CD4-positive, alpha-beta memory T cell (primary cell): ENCODE measurements at regions not wholly inside any gene's neighbourhood (a gene's known extent, or its start where the extent isn't known, plus 50 kb on each side); places are given as distances from the start of the nearest gene placed in this dataset.

Experiments used
- CTCF ChIA-PET: fragments of 350-600 bp; sonication (Branson Sonifier 250); formaldehyde crosslinking; loops from one replicate; lab custom pipeline; 2021; ENCODE audit warnings: inconsistent platforms; ENCODE audit not compliant: partially characterized antibody; lab: Charles Lee
- POLR2A ChIA-PET: fragments of 350-600 bp; sonication (Branson Sonifier 250); formaldehyde crosslinking; loops from one replicate; lab custom pipeline; 2021; ENCODE audit not compliant: partially characterized antibody; lab: Charles Lee
- DNase-seq, 5 donors: peaks; one replicate each; pipeline versions ENCODE4 v3.0.0 to v3.0.0-alpha.2; 2020 to 2022; ENCODE audit warnings: mixed read lengths in 1 of 5
- H3K27ac ChIP-seq: one replicate; pipeline ENCODE4 v1.7.0; 2013; ENCODE audit warnings: low read depth, low read length
- H3K27me3 ChIP-seq: 2 replicates; pipeline ENCODE4 v1.7.0; 2013; ENCODE audit warnings: mild to moderate bottlenecking, low read length, moderate library complexity; ENCODE audit not compliant: insufficient read depth
- H3K36me3 ChIP-seq: 2 replicates; pipeline ENCODE4 v1.7.0; 2013; ENCODE audit warnings: mild to moderate bottlenecking, low read length, moderate library complexity; ENCODE audit not compliant: insufficient read depth
- H3K4me1 ChIP-seq: 2 replicates; pipeline ENCODE4 v1.7.0; 2013; ENCODE audit warnings: mild to moderate bottlenecking, low read length, moderate library complexity; ENCODE audit not compliant: insufficient read depth
- H3K4me3 ChIP-seq, 2 donors: one replicate each; pipeline ENCODE4 v1.7.0; 2013; ENCODE audit warnings: low read length in 2 of 2, mild to moderate bottlenecking in 1 of 2
- H3K9me3 ChIP-seq, 2 donors: one replicate each; pipeline ENCODE4 v1.7.0; 2013; ENCODE audit warnings: low read length in 2 of 2, control low read depth in 1 of 2; ENCODE audit not compliant: control insufficient read depth in 1 of 2
- H3K27ac Mint-ChIP-seq, 7 donors: one replicate each; pipeline ENCODE4 v1.8.0; 2020 to 2021; ENCODE audit warnings: mixed read lengths in 7 of 7, mild to moderate bottlenecking in 6 of 7, inconsistent platforms in 3 of 7, moderate library complexity in 3 of 7
- H3K27me3 Mint-ChIP-seq, 2 donors: one replicate each; pipeline ENCODE4 v1.8.0; 2020 to 2021; ENCODE audit warnings: mixed read lengths in 2 of 2
- H3K36me3 Mint-ChIP-seq, 2 donors: one replicate each; pipeline ENCODE4 v1.8.0; 2020 to 2021; ENCODE audit warnings: mixed read lengths in 2 of 2, inconsistent platforms in 1 of 2, mild to moderate bottlenecking in 1 of 2
- H3K4me1 Mint-ChIP-seq, 4 donors: one replicate each; pipeline ENCODE4 v1.8.0; 2020 to 2021; ENCODE audit warnings: mixed read lengths in 4 of 4, mild to moderate bottlenecking in 1 of 4
- H3K4me3 Mint-ChIP-seq, 8 donors: one replicate each; pipeline ENCODE4 v1.8.0; 2020 to 2021; ENCODE audit warnings: mixed read lengths in 8 of 8, mild to moderate bottlenecking in 7 of 8, moderate library complexity in 6 of 8, inconsistent platforms in 3 of 8
- H3K9me3 Mint-ChIP-seq, 8 donors: one replicate each; pipeline ENCODE4 v1.8.0; 2020 to 2021; ENCODE audit warnings: mixed read lengths in 8 of 8, mild to moderate bottlenecking in 5 of 8, inconsistent platforms in 3 of 8, moderate library complexity in 1 of 8
- intact Hi-C: fragments of 100-400 bp; cut with micrococcal nuclease; formaldehyde crosslinking; loops from one replicate; pipeline ENCODE4 v1.15.1; 2023

DNA sequence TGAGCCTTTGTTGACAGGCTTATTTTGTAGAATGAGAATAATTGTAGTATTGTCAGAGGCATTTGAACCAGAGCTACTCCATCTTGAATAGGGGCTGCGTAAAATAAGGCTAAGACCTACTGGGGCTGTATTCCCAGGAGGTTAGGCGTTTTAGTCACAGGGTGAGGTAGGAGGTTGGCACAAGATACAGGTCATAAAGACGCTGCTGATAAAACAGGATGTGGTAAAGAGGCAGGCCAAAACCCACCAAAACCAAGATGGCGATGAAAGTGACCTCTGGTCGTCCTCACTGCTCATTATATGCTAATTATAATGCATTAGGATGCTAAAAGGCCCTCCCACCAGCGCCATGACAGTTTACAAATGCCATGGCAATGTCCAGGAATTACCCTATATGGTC, 82.7 kb downstream of the PFDN4 start:
- no peaks in the 10 kb centered on the region for H3K4me1 Mint-ChIP-seq
- H3K27me3 Mint-ChIP-seq, result peaks cover 0 to 5% of the 10 kb centered on the region in 2 donors
- intact Hi-C loops, result no loop called here
- Histone ChIP-seq H3K4me1 (no peaks in the 10 kb centered on the region), H3K27ac (no peak overlapping the region), H3K27me3 (no peaks in the 10 kb centered on the region), H3K9me3 (no peaks in the 10 kb centered on the region), H3K36me3 (no peaks in the 10 kb centered on the region), H3K4me3 (no peak overlapping the region)
- no peak overlapping the region for H3K27ac Mint-ChIP-seq
- H3K4me3 Mint-ChIP-seq, result no peak overlapping the region
- ChIA-PET POLR2A (no interaction called here), CTCF (no interaction called here)
- H3K36me3 Mint-ChIP-seq, result no peaks in the 10 kb centered on the region
- no peak for DNase-seq
- no peaks in the 10 kb centered on the region for H3K9me3 Mint-ChIP-seq

DNA sequence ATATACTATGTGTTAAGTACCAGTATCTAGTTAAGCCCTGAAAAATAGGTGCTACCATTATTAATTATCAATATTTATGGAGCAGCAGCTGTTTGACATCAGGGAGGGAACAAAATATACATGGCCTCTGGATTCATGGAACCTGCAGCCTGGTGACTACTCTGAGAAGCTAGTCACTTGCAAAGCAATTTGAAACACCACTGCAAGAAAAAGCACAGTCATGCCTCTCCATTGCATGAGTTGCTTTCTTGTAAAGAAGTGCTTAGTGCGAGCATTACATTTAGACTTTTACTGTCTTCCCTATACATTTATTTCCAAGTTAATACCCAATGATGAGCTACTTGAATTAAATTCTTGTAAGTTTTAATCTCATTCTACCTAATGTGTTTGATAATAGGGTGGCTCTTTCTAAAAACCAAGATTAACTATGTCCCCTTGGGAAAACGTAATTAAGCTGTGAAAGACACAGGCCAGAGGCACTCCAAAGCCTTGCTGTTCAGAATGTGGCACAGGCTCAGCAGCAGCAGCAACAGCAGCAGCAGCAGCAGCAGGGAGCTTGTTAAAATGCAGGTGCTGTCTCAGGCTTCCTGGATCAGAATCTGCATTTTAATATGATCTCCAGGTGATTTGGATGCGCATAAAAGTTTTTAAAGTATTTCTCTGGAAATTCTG, 83.6 kb downstream of the PFDN4 start:
- DNase-seq, result no peak
- H3K9me3 ChIP-seq, result no peaks in the 10 kb centered on the region
- peaks cover 0 to 5% of the 10 kb centered on the region in 2 donors for H3K27me3 Mint-ChIP-seq
- intact Hi-C loops, result no loop called here
- H3K27ac Mint-ChIP-seq, result no peak overlapping the region
- H3K4me3 Mint-ChIP-seq, result no peak overlapping the region
- ChIA-PET POLR2A (no interaction called here), CTCF (interaction anchor here (0.6 kb wide), 1 partner anchor 1120 kb away, joined by 3 read pairs; no protein-coding TSS in a partner anchor)
- H3K4me1 ChIP-seq, result no peaks in the 10 kb centered on the region
- no peaks in the 10 kb centered on the region for H3K36me3 Mint-ChIP-seq
- H3K4me1 Mint-ChIP-seq, result no peaks in the 10 kb centered on the region
- H3K27ac ChIP-seq, result no peak overlapping the region
- no peaks in the 10 kb centered on the region for H3K36me3 ChIP-seq
- H3K27me3 ChIP-seq, result no peaks in the 10 kb centered on the region
- peaks cover 0 to 4% (median 0%) of the 10 kb centered on the region in 8 donors for H3K9me3 Mint-ChIP-seq
- H3K4me3 ChIP-seq, result no peak overlapping the region

DNA sequence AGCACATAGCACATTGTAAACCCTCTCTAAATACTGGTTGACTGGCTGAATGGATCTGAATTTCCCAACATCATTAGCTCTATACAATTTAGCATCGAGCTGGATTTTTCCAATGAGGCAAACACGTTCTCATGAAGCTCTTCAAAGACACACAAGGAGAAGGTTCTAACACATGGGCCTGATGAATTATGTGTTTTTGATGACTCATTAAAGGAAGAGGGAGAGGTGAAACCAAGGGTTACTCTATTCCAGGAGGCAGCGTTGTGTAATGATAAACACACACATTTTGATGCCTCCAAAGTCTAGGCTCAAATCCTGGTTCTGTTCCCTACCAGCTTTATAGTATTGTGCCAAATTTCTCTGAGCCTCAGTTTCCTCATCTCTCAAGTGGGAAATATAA, 84.3 kb downstream of the PFDN4 start:
- intact Hi-C loops, result no loop called here
- Histone ChIP-seq H3K4me1 (no peaks in the 10 kb centered on the region), H3K4me3 (no peak overlapping the region), H3K9me3 (no peaks in the 10 kb centered on the region), H3K36me3 (no peaks in the 10 kb centered on the region), H3K27me3 (no peaks in the 10 kb centered on the region), H3K27ac (no peak overlapping the region)
- Mint-ChIP-seq H3K36me3 (no peaks in the 10 kb centered on the region), H3K4me3 (no peak overlapping the region), H3K27ac (no peak overlapping the region), H3K4me1 (no peaks in the 10 kb centered on the region), H3K27me3 (peaks cover 0 to 5% of the 10 kb centered on the region in 2 donors), H3K9me3 (peaks cover 0 to 4% (median 0%) of the 10 kb centered on the region in 8 donors)
- no peak for DNase-seq
- ChIA-PET POLR2A (no interaction called here), CTCF (interaction anchor here (0.6 kb wide), 1 partner anchor 1121 kb away, joined by 3 read pairs; no protein-coding TSS in a partner anchor)

DNA sequence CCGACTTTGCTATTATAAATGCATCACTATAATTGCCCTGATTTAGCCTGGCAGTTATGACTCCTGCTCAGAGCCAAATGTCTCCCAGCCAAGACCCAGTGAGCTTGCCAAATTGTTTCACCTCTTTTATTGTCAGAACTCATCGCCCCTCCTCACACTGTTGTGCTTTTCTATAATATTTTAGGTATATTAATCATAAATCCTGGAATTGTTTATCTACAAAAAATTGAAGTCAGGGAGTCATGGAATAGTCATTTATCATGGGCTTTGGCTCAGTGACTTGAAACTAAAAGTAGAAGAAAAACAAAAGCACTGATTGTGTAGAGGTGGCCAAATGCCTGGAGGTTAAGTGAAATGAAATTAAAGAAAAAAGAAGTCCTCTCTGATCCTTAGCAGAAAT, 85.6 kb downstream of the PFDN4 start:
- no peaks in the 10 kb centered on the region for H3K27me3 ChIP-seq
- no peak overlapping the region for H3K4me3 ChIP-seq
- DNase-seq, result no peak
- Mint-ChIP-seq H3K4me1 (no peaks in the 10 kb centered on the region), H3K9me3 (peaks cover 0 to 4% (median 0%) of the 10 kb centered on the region in 8 donors), H3K36me3 (no peaks in the 10 kb centered on the region), H3K4me3 (no peak overlapping the region), H3K27me3 (peaks cover 0 to 7% of the 10 kb centered on the region in 2 donors), H3K27ac (no peak overlapping the region)
- intact Hi-C loops, result no loop called here
- no peaks in the 10 kb centered on the region for H3K4me1 ChIP-seq
- H3K36me3 ChIP-seq, result no peaks in the 10 kb centered on the region
- CTCF ChIA-PET, result no interaction called here
- no peak overlapping the region for H3K27ac ChIP-seq
- POLR2A ChIA-PET, result no interaction called here
- H3K9me3 ChIP-seq, result no peaks in the 10 kb centered on the region

DNA sequence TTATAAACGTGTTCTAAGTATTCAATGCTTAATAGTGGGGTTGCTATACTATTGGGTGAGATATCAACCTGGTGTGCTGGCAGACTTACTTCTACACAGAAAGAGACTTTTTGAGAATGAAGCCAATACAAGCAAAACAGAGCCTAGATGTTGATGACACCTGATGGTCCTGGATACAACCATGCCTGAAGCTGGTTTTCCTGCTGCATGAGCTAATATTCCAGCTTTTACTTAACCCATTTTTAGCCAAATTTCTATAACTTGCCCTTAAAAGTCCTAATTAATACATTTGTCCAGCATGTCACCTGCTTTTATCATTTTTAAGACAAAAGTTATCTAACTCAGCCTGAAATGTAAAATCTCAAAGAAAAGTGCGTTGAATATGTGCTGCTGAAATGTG, 86.2 kb downstream of the PFDN4 start:
- no peak overlapping the region for H3K27ac ChIP-seq
- POLR2A ChIA-PET, result no interaction called here
- no peak overlapping the region for H3K27ac Mint-ChIP-seq
- peaks cover 0 to 4% of the 10 kb centered on the region in 2 donors for H3K27me3 Mint-ChIP-seq
- no peaks in the 10 kb centered on the region for H3K36me3 Mint-ChIP-seq
- no peaks in the 10 kb centered on the region for H3K36me3 ChIP-seq
- no peaks in the 10 kb centered on the region for H3K27me3 ChIP-seq
- no peak for DNase-seq
- no peaks in the 10 kb centered on the region for H3K9me3 ChIP-seq
- no peaks in the 10 kb centered on the region for H3K4me1 ChIP-seq
- no peak overlapping the region for H3K4me3 Mint-ChIP-seq
- peaks cover 0 to 4% (median 0%) of the 10 kb centered on the region in 8 donors for H3K9me3 Mint-ChIP-seq
- intact Hi-C loops, result no loop called here
- H3K4me1 Mint-ChIP-seq, result no peaks in the 10 kb centered on the region
- CTCF ChIA-PET, result no interaction called here
- H3K4me3 ChIP-seq, result no peak overlapping the region

DNA sequence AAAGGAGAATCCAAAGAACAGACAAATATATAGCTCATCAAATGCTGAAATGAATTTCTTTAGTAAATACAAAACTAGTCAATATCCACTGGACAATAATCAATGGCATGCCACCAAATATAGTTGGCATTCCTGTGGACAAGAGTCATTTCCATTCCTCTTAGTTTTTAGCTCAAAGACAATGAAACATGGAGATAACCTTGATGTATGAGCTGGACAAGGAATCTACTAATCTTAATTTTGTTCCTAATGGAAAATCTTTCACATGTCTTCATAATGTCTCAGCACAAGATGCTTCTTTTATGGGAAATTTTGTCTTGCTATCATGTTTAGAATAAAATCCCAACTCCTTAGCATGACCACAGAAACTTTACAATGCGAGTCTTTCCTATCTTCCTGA, 87.8 kb downstream of the PFDN4 start:
- Mint-ChIP-seq H3K36me3 (no peaks in the 10 kb centered on the region), H3K4me1 (no peaks in the 10 kb centered on the region), H3K27me3 (peaks cover 1 to 3% of the 10 kb centered on the region in 2 donors)

DNA sequence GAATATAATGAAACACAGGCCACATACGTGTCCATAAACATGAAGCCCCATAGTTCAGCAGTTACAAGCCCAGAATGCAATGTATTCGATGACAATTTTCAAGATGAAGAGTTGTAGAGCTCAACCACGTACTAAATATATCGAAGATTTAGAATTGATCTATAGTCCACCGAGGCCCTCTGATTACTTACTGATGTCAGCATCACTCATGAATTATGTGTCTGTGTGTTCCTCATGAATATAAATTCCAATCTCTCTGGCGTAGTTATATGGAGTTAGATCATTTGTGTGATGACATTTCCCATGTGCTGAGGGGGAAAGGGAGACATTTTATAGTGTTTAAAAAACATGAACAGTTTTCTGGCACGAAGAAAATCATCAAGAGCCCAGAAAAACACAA, 97.5 kb downstream of the PFDN4 start:
- CTCF ChIA-PET, result no interaction called here

More for the DNA sequence above, 87.8 kb downstream of the PFDN4 start:
- H3K9me3 Mint-ChIP-seq, result peaks cover 0 to 4% (median 0%) of the 10 kb centered on the region in 8 donors
- DNase-seq, result no peak
- POLR2A ChIA-PET, result no interaction called here
- H3K4me3 Mint-ChIP-seq, result no peak overlapping the region
- Histone ChIP-seq H3K9me3 (no peaks in the 10 kb centered on the region), H3K27ac (no peak overlapping the region), H3K27me3 (no peaks in the 10 kb centered on the region), H3K4me1 (no peaks in the 10 kb centered on the region), H3K36me3 (no peaks in the 10 kb centered on the region), H3K4me3 (no peak overlapping the region)
- no peak overlapping the region for H3K27ac Mint-ChIP-seq
- CTCF ChIA-PET, result no interaction called here
- intact Hi-C loops, result no loop called here

More for the DNA sequence above, 97.5 kb downstream of the PFDN4 start:
- H3K9me3 ChIP-seq, result no peaks in the 10 kb centered on the region
- Mint-ChIP-seq H3K4me3 (no peak overlapping the region), H3K27ac (no peak overlapping the region), H3K4me1 (no peaks in the 10 kb centered on the region), H3K36me3 (no peaks in the 10 kb centered on the region), H3K9me3 (peaks cover 0 to 5% (median 0%) of the 10 kb centered on the region in 8 donors), H3K27me3 (peaks cover 6 to 8% of the 10 kb centered on the region in 2 donors)
- H3K27ac ChIP-seq, result no peak overlapping the region
- no peaks in the 10 kb centered on the region for H3K36me3 ChIP-seq
- no peaks in the 10 kb centered on the region for H3K27me3 ChIP-seq
- no peak overlapping the region for H3K4me3 ChIP-seq
- H3K4me1 ChIP-seq, result no peaks in the 10 kb centered on the region
- intact Hi-C loops, result no loop called here
- DNase-seq, result no peak
- POLR2A ChIA-PET, result no interaction called here
